CD4-positive, alpha-beta memory T cell (primary cell): ENCODE measurements at regions not wholly inside any gene's neighbourhood (a gene's known extent, or its start where the extent isn't known, plus 50 kb on each side); places are given as distances from the start of the nearest gene placed in this dataset.

Experiments used
- CTCF ChIA-PET: fragments of 350-600 bp; sonication (Branson Sonifier 250); formaldehyde crosslinking; loops from one replicate; lab custom pipeline; 2021; ENCODE audit warnings: inconsistent platforms; ENCODE audit not compliant: partially characterized antibody; lab: Charles Lee
- POLR2A ChIA-PET: fragments of 350-600 bp; sonication (Branson Sonifier 250); formaldehyde crosslinking; loops from one replicate; lab custom pipeline; 2021; ENCODE audit not compliant: partially characterized antibody; lab: Charles Lee
- DNase-seq, 5 donors: peaks; one replicate each; pipeline versions ENCODE4 v3.0.0 to v3.0.0-alpha.2; 2020 to 2022; ENCODE audit warnings: mixed read lengths in 1 of 5
- H3K27ac ChIP-seq: one replicate; pipeline ENCODE4 v1.7.0; 2013; ENCODE audit warnings: low read depth, low read length
- H3K27me3 ChIP-seq: 2 replicates; pipeline ENCODE4 v1.7.0; 2013; ENCODE audit warnings: mild to moderate bottlenecking, low read length, moderate library complexity; ENCODE audit not compliant: insufficient read depth
- H3K36me3 ChIP-seq: 2 replicates; pipeline ENCODE4 v1.7.0; 2013; ENCODE audit warnings: mild to moderate bottlenecking, low read length, moderate library complexity; ENCODE audit not compliant: insufficient read depth
- H3K4me1 ChIP-seq: 2 replicates; pipeline ENCODE4 v1.7.0; 2013; ENCODE audit warnings: mild to moderate bottlenecking, low read length, moderate library complexity; ENCODE audit not compliant: insufficient read depth
- H3K4me3 ChIP-seq, 2 donors: one replicate each; pipeline ENCODE4 v1.7.0; 2013; ENCODE audit warnings: low read length in 2 of 2, mild to moderate bottlenecking in 1 of 2
- H3K9me3 ChIP-seq, 2 donors: one replicate each; pipeline ENCODE4 v1.7.0; 2013; ENCODE audit warnings: low read length in 2 of 2, control low read depth in 1 of 2; ENCODE audit not compliant: control insufficient read depth in 1 of 2
- H3K27ac Mint-ChIP-seq, 7 donors: one replicate each; pipeline ENCODE4 v1.8.0; 2020 to 2021; ENCODE audit warnings: mixed read lengths in 7 of 7, mild to moderate bottlenecking in 6 of 7, inconsistent platforms in 3 of 7, moderate library complexity in 3 of 7
- H3K27me3 Mint-ChIP-seq, 2 donors: one replicate each; pipeline ENCODE4 v1.8.0; 2020 to 2021; ENCODE audit warnings: mixed read lengths in 2 of 2
- H3K36me3 Mint-ChIP-seq, 2 donors: one replicate each; pipeline ENCODE4 v1.8.0; 2020 to 2021; ENCODE audit warnings: mixed read lengths in 2 of 2, inconsistent platforms in 1 of 2, mild to moderate bottlenecking in 1 of 2
- H3K4me1 Mint-ChIP-seq, 4 donors: one replicate each; pipeline ENCODE4 v1.8.0; 2020 to 2021; ENCODE audit warnings: mixed read lengths in 4 of 4, mild to moderate bottlenecking in 1 of 4
- H3K4me3 Mint-ChIP-seq, 8 donors: one replicate each; pipeline ENCODE4 v1.8.0; 2020 to 2021; ENCODE audit warnings: mixed read lengths in 8 of 8, mild to moderate bottlenecking in 7 of 8, moderate library complexity in 6 of 8, inconsistent platforms in 3 of 8
- H3K9me3 Mint-ChIP-seq, 8 donors: one replicate each; pipeline ENCODE4 v1.8.0; 2020 to 2021; ENCODE audit warnings: mixed read lengths in 8 of 8, mild to moderate bottlenecking in 5 of 8, inconsistent platforms in 3 of 8, moderate library complexity in 1 of 8
- intact Hi-C: fragments of 100-400 bp; cut with micrococcal nuclease; formaldehyde crosslinking; loops from one replicate; pipeline ENCODE4 v1.15.1; 2023

- DNase-seq: no peak
- H3K4me1 ChIP-seq: no peaks in the 10 kb centered on the region
- no peaks in the 10 kb centered on the region for H3K9me3 ChIP-seq
- H3K4me3 ChIP-seq: no peak overlapping the region
- H3K9me3 Mint-ChIP-seq: peaks cover 0 to 3% (median 0%) of the 10 kb centered on the region in 8 donors
- H3K4me1 Mint-ChIP-seq: no peaks in the 10 kb centered on the region
- ChIA-PET CTCF (no interaction called here), POLR2A (no interaction called here)
- H3K27ac Mint-ChIP-seq: no peak overlapping the region
- intact Hi-C loops: no loop called here
- H3K36me3 ChIP-seq: no peaks in the 10 kb centered on the region
- H3K27me3 Mint-ChIP-seq: no peaks in the 10 kb centered on the region
- no peak overlapping the region for H3K27ac ChIP-seq
- H3K27me3 ChIP-seq: no peaks in the 10 kb centered on the region
- H3K36me3 Mint-ChIP-seq: no peaks in the 10 kb centered on the region
- no peak overlapping the region for H3K4me3 Mint-ChIP-seq
Observed at GRCh38 chr7:124428781-124429180, 336.8 kb downstream of the GPR37 start.

GRCh38 chr7:124426621-124427020 is 339.0 kb downstream of the GPR37 start:
- H3K4me3 Mint-ChIP-seq: no peak overlapping the region
- POLR2A ChIA-PET: no interaction called here

GRCh38 chr7:124423863-124424262 is 341.7 kb downstream of the GPR37 start:
- H3K4me3 ChIP-seq: no peak overlapping the region
- intact Hi-C loops: no loop called here
- H3K27ac Mint-ChIP-seq: no peak overlapping the region
- H3K4me1 ChIP-seq: no peaks in the 10 kb centered on the region
- no peaks in the 10 kb centered on the region for H3K4me1 Mint-ChIP-seq
- H3K9me3 Mint-ChIP-seq: peaks cover 0 to 6% (median 0%) of the 10 kb centered on the region in 8 donors
- H3K9me3 ChIP-seq: no peaks in the 10 kb centered on the region
- no peak for DNase-seq
- no peaks in the 10 kb centered on the region for H3K36me3 Mint-ChIP-seq
- H3K27me3 ChIP-seq: no peaks in the 10 kb centered on the region
- CTCF ChIA-PET: no interaction called here
- no peak overlapping the region for H3K4me3 Mint-ChIP-seq
- no peaks in the 10 kb centered on the region for H3K27me3 Mint-ChIP-seq
- H3K36me3 ChIP-seq: no peaks in the 10 kb centered on the region
- POLR2A ChIA-PET: no interaction called here
- no peak overlapping the region for H3K27ac ChIP-seq

More at GRCh38 chr7:124426621-124427020, 339.0 kb downstream of the GPR37 start:
- Histone ChIP-seq H3K4me3 (no peak overlapping the region), H3K9me3 (no peaks in the 10 kb centered on the region), H3K4me1 (no peaks in the 10 kb centered on the region), H3K27ac (no peak overlapping the region), H3K36me3 (no peaks in the 10 kb centered on the region), H3K27me3 (no peaks in the 10 kb centered on the region)
- intact Hi-C loops: no loop called here
- Mint-ChIP-seq H3K27me3 (no peaks in the 10 kb centered on the region), H3K9me3 (peaks cover 0 to 3% (median 0%) of the 10 kb centered on the region in 8 donors), H3K27ac (no peak overlapping the region), H3K36me3 (no peaks in the 10 kb centered on the region), H3K4me1 (no peaks in the 10 kb centered on the region)
- no peak for DNase-seq
- CTCF ChIA-PET: no interaction called here

- Mint-ChIP-seq H3K9me3 (peaks cover 0 to 6% (median under 1%) of the 10 kb centered on the region in 8 donors), H3K27ac (no peak overlapping the region), H3K4me1 (no peaks in the 10 kb centered on the region), H3K27me3 (no peaks in the 10 kb centered on the region), H3K4me3 (no peak overlapping the region), H3K36me3 (no peaks in the 10 kb centered on the region)
- POLR2A ChIA-PET: no interaction called here
- Histone ChIP-seq H3K27me3 (no peaks in the 10 kb centered on the region), H3K4me1 (no peaks in the 10 kb centered on the region), H3K36me3 (no peaks in the 10 kb centered on the region), H3K9me3 (no peaks in the 10 kb centered on the region), H3K27ac (no peak overlapping the region), H3K4me3 (no peak overlapping the region)
- intact Hi-C loops: no loop called here
- CTCF ChIA-PET: no interaction called here
- DNase-seq: no peak
Observed at GRCh38 chr7:124422081-124422480, 343.5 kb downstream of the GPR37 start.

- intact Hi-C loops: no loop called here
- H3K36me3 Mint-ChIP-seq: no peaks in the 10 kb centered on the region
- ChIA-PET CTCF (interaction anchor here (0.5 kb wide), 1 partner anchor 58 kb away, joined by 3 read pairs; no protein-coding TSS in a partner anchor), POLR2A (no interaction called here)
- no peaks in the 10 kb centered on the region for H3K27me3 Mint-ChIP-seq
- H3K27ac Mint-ChIP-seq: no peak overlapping the region
- H3K4me1 ChIP-seq: no peaks in the 10 kb centered on the region
- H3K9me3 ChIP-seq: no peaks in the 10 kb centered on the region
- no peaks in the 10 kb centered on the region for H3K4me1 Mint-ChIP-seq
- H3K4me3 ChIP-seq: no peak overlapping the region
- peaks cover 0 to 6% (median under 1%) of the 10 kb centered on the region in 8 donors for H3K9me3 Mint-ChIP-seq
- H3K27ac ChIP-seq: no peak overlapping the region
- H3K27me3 ChIP-seq: no peaks in the 10 kb centered on the region
- no peaks in the 10 kb centered on the region for H3K36me3 ChIP-seq
- no peak for DNase-seq
- no peak overlapping the region for H3K4me3 Mint-ChIP-seq
Observed at GRCh38 chr7:124420367-124420766, 345.2 kb downstream of the GPR37 start.

GRCh38 chr7:124413029-124413428 is 352.6 kb downstream of the GPR37 start:
- Mint-ChIP-seq H3K27me3 (no peaks in the 10 kb centered on the region), H3K4me1 (no peaks in the 10 kb centered on the region), H3K4me3 (no peak overlapping the region), H3K27ac (no peak overlapping the region), H3K36me3 (no peaks in the 10 kb centered on the region), H3K9me3 (peaks cover 0 to 4% (median 0%) of the 10 kb centered on the region in 8 donors)
- no peaks in the 10 kb centered on the region for H3K27me3 ChIP-seq
- H3K27ac ChIP-seq: no peak overlapping the region
- CTCF ChIA-PET: no interaction called here
- H3K4me1 ChIP-seq: no peaks in the 10 kb centered on the region
- DNase-seq: no peak
- no peaks in the 10 kb centered on the region for H3K9me3 ChIP-seq
- no peaks in the 10 kb centered on the region for H3K36me3 ChIP-seq
- intact Hi-C loops: no loop called here
- POLR2A ChIA-PET: no interaction called here
- no peak overlapping the region for H3K4me3 ChIP-seq

GRCh38 chr7:124412531-124412930 is 353.1 kb downstream of the GPR37 start:
- H3K9me3 Mint-ChIP-seq: peaks cover 0 to 4% (median 0%) of the 10 kb centered on the region in 8 donors
- H3K27me3 Mint-ChIP-seq: no peaks in the 10 kb centered on the region
- no peak overlapping the region for H3K4me3 ChIP-seq
- no peaks in the 10 kb centered on the region for H3K36me3 Mint-ChIP-seq
- H3K4me1 ChIP-seq: no peaks in the 10 kb centered on the region
- H3K36me3 ChIP-seq: no peaks in the 10 kb centered on the region
- DNase-seq: no peak
- no peaks in the 10 kb centered on the region for H3K4me1 Mint-ChIP-seq
- intact Hi-C loops: no loop called here
- ChIA-PET POLR2A (no interaction called here), CTCF (no interaction called here)
- H3K27ac Mint-ChIP-seq: no peak overlapping the region
- no peaks in the 10 kb centered on the region for H3K27me3 ChIP-seq
- no peak overlapping the region for H3K4me3 Mint-ChIP-seq
- H3K9me3 ChIP-seq: no peaks in the 10 kb centered on the region
- no peak overlapping the region for H3K27ac ChIP-seq

- Mint-ChIP-seq H3K27me3 (no peaks in the 10 kb centered on the region), H3K4me3 (no peak overlapping the region), H3K36me3 (no peaks in the 10 kb centered on the region), H3K4me1 (no peaks in the 10 kb centered on the region), H3K9me3 (peaks cover 0 to 4% (median 0%) of the 10 kb centered on the region in 8 donors), H3K27ac (no peak overlapping the region)
- Histone ChIP-seq H3K27ac (no peak overlapping the region), H3K4me3 (no peak overlapping the region), H3K4me1 (no peaks in the 10 kb centered on the region), H3K27me3 (no peaks in the 10 kb centered on the region), H3K9me3 (no peaks in the 10 kb centered on the region), H3K36me3 (no peaks in the 10 kb centered on the region)
- CTCF ChIA-PET: no interaction called here
- intact Hi-C loops: no loop called here
- POLR2A ChIA-PET: no interaction called here
- no peak for DNase-seq
Observed at GRCh38 chr7:124411796-124412195, 353.8 kb downstream of the GPR37 start.
